Cardiac muscle cell (in vitro differentiated cells and primary cell): ENCODE measurements at regions not wholly inside any gene's neighbourhood (a gene's known extent, or its start where the extent isn't known, plus 50 kb on each side); places are given as distances from the start of the nearest gene placed in this dataset.

ENCODE experiments used
- DNase-seq, 2 donors: peaks; one replicate each; pipeline versions ENCODE4 v3.0.0 to v3.0.0-alpha.2; 2010 to 2017; ENCODE audit warnings: low read depth in 1 of 2, low spot score in 1 of 2
- H3K27ac ChIP-seq: fragments of 200-600 bp; sonication (generic); 2 replicates; pipeline ENCODE4 v1.5.1; 2016
- H3K27me3 ChIP-seq: fragments of 200-600 bp; sonication (generic); 2 replicates; pipeline ENCODE4 v1.6.0; 2016; ENCODE audit warnings: control low read depth
- H3K36me3 ChIP-seq: fragments of 200-600 bp; sonication (generic); 2 replicates; pipeline ENCODE4 v1.5.1; 2016; ENCODE audit warnings: control low read depth
- H3K4me1 ChIP-seq: fragments of 200-600 bp; sonication (generic); 2 replicates; pipeline ENCODE4 v1.8.1; 2017; ENCODE audit warnings: low read depth, mild to moderate bottlenecking, mixed run types
- H3K4me3 ChIP-seq: fragments of 200-600 bp; sonication (generic); 2 replicates; pipeline ENCODE4 v1.5.1; 2016; ENCODE audit warnings: mild to moderate bottlenecking
- H3K9me3 ChIP-seq: fragments of 200-600 bp; sonication (generic); 2 replicates; pipeline ENCODE4 v1.5.1; 2017; ENCODE audit warnings: low read depth, mild to moderate bottlenecking, control low read depth
- CTCF ChIP-seq: IDR thresholded peaks from 2 replicates; pipeline ENCODE4 v1.5.1; 2012; ENCODE audit warnings: low read depth, mild to moderate bottlenecking, low read length

GRCh38 chr7:131000873-131001272 lies 266.9 kb upstream of the KLF14 start:
- H3K4me1 ChIP-seq, result no peaks in the 10 kb centered on the region
- no peak for TF ChIP-seq CTCF
- H3K9me3 ChIP-seq, result no peaks in the 10 kb centered on the region
- H3K36me3 ChIP-seq, result no peaks in the 10 kb centered on the region
- H3K4me3 ChIP-seq, result no peak overlapping the region
- H3K27me3 ChIP-seq, result no peaks in the 10 kb centered on the region
- H3K27ac ChIP-seq, result no peak overlapping the region
- no peak for DNase-seq

GRCh38 chr7:131002600-131002999 lies 268.6 kb upstream of the KLF14 start:
- Histone ChIP-seq H3K27ac (no peak overlapping the region), H3K4me1 (no peaks in the 10 kb centered on the region), H3K9me3 (no peaks in the 10 kb centered on the region), H3K27me3 (no peaks in the 10 kb centered on the region), H3K4me3 (no peak overlapping the region), H3K36me3 (no peaks in the 10 kb centered on the region)
- no peak for DNase-seq
- no peak for TF ChIP-seq CTCF

- H3K36me3 ChIP-seq, result no peaks in the 10 kb centered on the region
- DNase-seq, result no peak
- no peak overlapping the region for H3K27ac ChIP-seq
- no peaks in the 10 kb centered on the region for H3K27me3 ChIP-seq
- no peaks in the 10 kb centered on the region for H3K9me3 ChIP-seq
- no peak for TF ChIP-seq CTCF
- no peaks in the 10 kb centered on the region for H3K4me1 ChIP-seq
- H3K4me3 ChIP-seq, result no peak overlapping the region
Observed at GRCh38 chr7:131003634-131004033, 269.6 kb upstream of the KLF14 start.

GRCh38 chr7:131004371-131004770 lies 270.4 kb upstream of the KLF14 start:
- Histone ChIP-seq H3K4me3 (no peak overlapping the region), H3K9me3 (no peaks in the 10 kb centered on the region), H3K27me3 (no peaks in the 10 kb centered on the region), H3K27ac (no peak overlapping the region), H3K4me1 (no peaks in the 10 kb centered on the region), H3K36me3 (no peaks in the 10 kb centered on the region)
- no peak for DNase-seq
- TF ChIP-seq CTCF, result no peak

GRCh38 chr7:131007439-131008330 lies 273.7 kb upstream of the KLF14 start:
- Histone ChIP-seq H3K4me3 (no peak overlapping the region), H3K27ac (no peak overlapping the region), H3K4me1 (no peaks in the 10 kb centered on the region), H3K27me3 (no peaks in the 10 kb centered on the region), H3K9me3 (no peaks in the 10 kb centered on the region), H3K36me3 (no peaks in the 10 kb centered on the region)
- peak; percentile 69 for TF ChIP-seq CTCF
- peak; percentile 56 to 81 for DNase-seq
